ENCODE measurements at regions not wholly inside any gene's neighbourhood (a gene's known extent, or its start where the extent isn't known, plus 50 kb on each side); places are given as distances from the start of the nearest gene placed in this dataset.
"Not testable (repeated sequence)": the region's sequence is repeated elsewhere in the genome, so short reads cannot be mapped to it uniquely, and the experiment has no call there.

DNA sequence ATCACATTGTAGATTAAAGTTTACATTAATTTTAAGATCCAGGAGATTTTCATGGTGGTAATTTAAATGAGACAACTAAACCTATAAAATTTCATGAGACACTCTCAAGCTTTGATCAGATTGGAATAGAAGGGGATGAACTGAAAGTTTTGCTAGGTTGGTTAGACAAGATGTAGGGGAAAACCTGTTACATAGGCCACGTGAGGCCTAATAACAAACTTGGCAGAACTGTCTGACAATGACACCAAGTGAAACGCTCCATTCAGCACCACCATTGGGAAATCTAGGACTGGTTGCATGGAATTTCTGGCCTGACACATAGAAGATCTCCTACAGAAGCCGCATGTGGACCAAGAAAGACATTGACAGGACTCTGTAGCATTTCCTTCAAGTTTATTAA, 87.8 kb upstream of the SLC39A10 start:
- no peak for DNase-seq

DNA sequence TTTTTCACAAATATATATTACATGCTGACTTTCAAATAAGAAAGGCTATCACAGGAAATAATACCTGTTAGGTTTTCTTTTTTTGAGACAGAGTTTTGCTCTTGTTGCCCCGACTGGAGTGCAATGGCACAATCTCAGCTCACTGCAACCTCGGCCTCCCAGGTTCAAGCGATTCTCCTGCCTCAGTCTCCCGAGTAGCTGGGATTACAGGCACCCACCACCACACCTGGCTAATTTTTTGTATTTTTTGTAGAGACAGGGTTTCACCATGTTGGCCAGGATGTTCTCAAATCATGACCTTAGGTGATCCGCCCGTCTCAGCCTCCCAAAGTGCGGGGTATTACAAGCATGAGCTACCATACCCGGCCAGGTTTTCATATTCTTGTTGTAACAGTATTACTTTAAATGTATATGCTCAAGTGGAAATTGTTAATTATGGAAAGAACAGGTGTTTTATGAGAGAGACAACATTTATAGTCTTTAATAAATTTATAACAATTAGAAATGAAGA, 92.3 kb upstream of the SLC39A10 start:
- DNase-seq, result not testable (repeated sequence)

DNA sequence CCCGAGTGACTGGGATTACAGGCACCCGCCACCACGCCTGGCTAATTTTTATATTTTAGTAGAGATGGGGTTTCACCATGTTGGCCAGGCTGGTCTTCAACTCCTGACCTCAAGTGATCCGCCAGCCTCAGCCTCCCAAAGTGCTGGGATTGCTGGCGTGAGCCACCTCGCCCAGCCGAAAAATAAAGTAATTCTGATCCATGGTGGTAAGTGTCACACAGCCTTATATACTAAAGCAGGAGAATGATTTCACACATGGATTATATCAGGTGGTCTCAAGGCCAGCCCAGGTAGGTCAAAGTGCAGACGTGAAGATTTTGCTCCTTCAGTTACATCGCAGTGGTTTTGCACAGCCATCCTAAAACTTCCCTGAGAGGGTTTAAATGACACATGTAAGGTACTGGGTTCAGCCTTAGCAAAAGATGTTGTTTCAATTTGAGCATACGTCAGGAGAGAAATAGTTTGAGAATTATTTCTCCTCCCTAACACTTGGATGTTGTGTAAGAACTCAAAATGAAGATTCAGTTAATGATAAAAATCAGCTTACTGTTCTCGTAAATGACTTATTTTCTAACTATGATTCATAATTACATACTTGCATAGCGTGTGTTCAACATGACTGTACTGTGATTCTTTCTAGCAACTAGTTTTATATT, 93.0 kb upstream of the SLC39A10 start:
- no peak for DNase-seq

DNA sequence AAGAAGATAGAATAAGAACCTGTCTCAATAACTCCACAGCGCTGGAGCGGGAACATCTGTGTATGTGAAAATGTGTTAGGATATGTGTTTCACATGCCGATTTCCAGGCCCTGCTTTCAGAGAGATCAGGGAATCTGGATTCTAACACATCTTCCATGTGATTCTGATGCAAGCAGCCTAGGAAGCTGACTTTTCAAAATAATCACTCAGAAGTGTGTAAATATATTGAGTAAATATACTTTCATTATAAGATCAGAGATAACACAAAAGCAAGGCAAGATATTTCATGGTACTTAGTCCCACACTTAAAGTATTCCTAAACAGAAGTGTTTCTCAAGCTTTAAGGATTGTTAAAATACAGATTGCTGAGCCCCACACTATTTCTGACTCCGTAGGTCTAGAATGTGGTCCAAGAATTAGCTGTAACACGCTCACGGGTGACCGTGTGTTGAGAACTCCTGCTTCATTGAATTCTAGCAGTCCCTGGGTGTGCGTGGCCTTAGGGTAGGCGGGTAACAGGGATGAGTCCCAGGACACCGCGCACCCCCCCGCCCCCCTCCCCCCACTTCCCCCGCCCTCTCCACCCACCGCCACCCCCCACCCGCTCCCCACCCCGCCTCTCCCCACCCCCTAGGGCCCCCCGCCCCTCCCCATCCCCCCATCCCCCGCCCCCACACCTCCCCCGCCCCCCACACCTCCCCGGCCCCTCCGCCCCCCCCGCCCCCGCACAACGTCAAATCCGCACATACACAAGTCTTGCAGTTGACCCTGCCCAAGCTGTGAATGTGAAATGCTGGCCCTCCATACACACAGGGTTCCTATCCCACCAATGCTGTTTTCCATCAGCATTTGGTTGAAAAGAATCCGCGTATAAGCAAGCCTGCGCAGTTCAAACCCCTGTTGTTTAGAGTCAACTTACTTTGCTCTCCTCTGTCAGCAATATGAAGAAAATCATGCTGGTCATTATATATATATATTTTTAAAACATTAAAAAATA, 94.2 kb upstream of the SLC39A10 start:
- no peak for DNase-seq

DNA sequence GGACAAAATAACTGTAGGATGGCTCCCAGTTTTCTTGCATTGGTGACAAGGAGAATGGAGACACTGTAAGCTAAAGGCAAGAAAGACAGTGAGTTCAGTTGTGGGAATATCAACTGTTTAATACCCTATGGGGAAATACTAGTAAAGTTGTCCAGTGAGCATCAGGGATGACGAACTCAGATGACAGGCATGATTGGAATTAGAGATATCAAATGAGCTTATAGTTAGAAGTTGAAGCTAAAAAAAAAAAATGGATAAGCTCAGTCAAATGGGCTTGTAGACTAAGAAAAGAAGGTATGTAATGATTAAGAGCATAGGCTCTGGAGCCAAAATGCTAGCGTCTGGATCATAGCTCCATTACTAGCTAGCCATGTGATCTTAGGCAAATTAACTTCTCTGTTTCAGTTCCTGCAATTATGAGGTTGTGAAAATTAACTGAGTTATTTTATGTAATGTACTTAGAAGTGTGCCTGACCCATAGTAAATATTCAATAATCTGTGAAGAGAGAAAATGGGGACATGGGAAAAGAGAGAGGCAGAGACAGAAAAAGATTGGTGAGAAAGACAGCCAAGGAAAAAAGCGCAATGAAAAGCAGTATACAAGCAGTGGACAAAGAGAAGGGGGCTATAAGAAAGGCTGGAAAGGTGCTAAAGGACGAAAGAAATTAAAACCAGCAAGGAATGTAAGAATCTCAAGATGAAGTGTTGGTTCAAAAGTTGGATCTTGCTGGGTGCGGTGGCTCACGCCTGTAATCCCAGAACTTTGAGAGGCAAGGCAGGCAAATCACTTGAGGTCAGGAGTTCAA, 95.7 kb upstream of the SLC39A10 start:
- no peak for DNase-seq

DNA sequence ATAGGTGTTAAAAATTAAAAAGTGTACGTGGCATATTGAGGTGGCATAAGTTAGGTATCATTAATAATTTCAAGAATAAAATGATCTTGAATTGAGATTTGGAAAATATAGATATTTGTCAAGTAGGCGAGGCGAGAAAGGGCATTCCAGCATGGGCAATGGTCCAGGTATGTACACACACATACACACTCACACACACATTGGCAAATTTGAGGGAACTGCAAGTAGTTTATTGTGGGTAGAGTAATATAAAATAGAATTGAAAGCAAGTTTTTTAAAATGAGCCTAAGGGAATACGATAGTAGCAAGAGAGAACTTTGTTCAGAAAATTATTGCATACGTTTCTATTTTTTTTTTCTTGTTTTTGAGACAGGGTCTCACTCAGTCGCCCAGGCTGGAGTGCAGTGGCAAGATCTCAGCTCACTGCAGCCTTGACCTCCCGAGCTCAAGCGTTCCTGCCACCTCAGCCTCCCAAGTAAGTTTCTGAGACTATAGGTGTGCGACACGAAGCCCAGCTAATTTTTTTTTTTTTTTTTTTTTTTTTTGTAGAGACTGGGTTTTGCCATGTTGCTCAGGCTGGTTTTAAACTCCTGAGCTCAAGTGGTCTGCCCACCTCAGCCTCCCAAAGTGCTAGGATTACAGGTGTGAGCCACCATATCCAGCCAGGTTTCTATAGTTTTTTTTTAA, 96.7 kb upstream of the SLC39A10 start:
- no peak for DNase-seq

DNA sequence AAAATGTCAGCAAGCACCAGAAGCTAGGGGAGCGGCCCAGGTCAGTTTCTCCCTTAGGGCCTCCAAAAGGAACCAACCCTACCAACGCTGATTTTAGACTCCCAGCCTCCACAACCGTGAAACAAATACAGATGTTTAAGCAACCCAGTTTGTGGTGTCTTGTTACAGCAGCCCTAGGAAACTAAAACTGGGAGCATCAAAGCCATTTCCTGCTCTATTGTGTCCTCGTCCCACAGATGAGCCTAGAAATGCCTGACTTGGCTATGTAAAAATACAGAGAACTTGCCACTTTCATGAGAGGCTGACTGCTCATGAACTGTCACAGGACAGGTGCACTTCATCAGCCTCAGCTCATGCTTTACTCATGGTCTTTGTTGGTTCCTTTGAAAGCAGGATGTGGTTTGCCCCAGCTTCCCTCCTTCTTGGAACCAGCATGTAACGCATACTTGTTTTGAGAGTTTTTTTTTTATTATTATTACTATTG, 97.6 kb upstream of the SLC39A10 start:
- peak; percentile 55 for DNase-seq

DNA sequence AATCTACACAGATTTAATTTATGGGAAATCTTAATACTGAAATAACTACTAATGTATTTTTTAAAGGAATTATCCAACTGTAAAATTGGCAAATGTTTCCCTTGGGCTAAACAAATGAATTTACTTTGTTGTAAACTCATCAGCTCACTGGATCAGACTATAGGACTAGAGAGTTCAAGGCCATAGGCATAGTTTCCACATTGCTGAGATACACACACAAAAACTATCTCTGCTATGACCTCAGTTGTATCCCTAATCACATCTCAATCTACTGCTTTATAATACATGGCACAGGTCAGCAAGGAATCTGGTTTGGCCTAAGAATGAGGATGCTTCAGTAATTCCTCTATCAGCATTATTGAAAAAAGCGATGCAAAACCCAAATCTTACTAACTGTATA, 101.1 kb upstream of the SLC39A10 start:
- no peak for DNase-seq

DNA sequence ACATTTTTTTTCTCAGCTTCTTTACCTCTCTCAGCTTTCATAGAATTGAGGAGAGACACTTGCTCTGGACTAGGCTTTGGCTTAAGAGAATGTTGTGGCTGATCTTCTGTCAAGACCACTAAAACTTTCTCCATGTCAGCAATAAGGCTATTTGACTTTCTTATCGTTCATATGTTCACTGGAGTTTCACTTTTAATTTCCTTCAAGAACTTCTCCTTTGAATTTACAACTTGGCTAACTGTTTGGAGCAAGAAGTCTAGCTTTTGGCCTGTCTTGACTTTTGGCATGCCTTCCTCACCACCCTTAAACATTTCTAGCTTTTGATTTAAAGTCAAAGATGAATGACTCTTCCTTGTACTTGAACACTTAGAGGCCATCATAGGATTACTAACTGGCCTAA, 104.4 kb upstream of the SLC39A10 start:
- no peak for DNase-seq

DNA sequence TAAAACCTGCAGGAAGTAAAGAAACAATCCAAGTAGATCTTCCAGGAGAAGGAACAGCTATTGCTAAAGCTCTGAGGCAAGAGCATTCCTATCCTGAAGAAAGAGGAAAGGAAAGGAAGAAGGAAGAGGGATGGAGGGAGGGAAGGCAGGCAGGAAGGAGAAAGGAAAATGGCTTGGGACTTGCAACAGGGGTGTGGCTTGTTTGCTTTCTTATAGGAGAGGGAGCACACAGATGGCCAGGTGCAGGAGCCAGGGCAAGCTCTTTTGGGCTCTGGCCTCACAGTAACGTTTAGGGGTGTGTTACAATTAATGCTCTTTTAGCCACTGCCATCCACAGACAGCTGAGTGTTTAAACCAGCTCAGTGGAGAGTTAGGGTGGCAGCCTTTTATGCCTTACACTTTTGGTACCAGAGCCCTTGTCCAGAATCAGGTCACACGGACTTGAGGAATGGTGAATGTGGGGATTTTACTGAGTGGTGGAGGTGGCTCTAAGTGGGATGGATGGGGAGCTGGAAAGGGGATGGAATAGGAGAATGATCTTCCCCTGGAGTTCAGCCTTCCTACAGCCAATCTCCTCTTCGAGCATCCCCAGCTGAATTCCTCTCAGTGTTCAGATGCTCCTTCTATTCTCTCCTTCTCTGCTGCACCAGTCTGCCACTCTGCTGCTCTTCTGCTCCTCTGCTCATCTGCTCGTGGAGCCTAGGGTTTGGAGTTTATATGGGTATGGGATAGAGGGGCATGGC, 108.7 kb upstream of the SLC39A10 start:
- DNase-seq, result no peak

DNA sequence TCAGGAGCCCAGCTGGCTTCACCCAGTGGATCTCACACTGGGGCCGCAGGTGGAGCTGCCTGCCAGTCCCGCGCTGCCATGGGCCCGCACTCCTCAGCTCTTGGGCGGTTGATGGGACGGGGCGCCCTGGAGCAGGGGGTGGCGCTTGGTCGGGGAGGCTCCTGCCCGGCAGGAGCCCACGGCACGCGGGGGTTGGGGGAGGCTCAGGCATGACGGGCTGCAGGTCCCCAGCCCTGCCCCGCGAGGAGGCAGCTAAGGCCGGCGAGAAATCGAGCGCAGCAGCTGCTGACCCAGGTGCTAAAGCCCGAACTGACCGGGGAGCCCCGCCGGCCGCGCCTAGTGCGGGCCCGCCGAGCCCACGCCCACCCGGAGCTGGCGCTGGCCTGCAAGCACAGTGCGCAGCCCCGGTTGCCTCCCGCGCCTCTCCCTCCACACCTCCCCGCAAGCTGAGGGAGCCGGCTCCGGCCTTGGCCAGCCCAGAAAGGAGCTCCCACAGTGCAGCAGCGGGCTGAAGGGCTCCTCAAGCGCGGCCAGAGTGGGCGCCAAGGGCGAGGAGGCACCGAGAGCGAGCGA, 109.7 kb upstream of the SLC39A10 start:
- not testable (repeated sequence) for DNase-seq

DNA sequence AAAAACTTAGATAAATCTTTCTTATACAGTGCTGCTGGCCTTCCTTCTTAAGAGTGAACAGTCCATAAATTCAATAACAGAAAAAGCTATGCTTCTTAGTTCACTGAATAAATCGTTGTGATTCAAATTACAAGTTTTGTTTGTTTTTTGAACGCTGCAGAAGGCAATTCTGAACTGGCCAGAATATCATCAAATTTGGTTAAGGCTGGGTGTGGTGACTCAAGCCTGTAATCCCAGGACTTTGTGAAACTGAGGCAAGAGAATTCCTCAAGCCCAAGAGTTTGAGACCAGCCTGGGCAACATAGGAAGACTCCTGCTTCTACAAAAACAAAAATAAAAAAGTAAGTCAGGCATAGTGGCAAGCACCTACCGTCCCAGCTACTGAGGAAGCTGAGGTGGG, 111.2 kb upstream of the SLC39A10 start:
- no peak for DNase-seq

DNA sequence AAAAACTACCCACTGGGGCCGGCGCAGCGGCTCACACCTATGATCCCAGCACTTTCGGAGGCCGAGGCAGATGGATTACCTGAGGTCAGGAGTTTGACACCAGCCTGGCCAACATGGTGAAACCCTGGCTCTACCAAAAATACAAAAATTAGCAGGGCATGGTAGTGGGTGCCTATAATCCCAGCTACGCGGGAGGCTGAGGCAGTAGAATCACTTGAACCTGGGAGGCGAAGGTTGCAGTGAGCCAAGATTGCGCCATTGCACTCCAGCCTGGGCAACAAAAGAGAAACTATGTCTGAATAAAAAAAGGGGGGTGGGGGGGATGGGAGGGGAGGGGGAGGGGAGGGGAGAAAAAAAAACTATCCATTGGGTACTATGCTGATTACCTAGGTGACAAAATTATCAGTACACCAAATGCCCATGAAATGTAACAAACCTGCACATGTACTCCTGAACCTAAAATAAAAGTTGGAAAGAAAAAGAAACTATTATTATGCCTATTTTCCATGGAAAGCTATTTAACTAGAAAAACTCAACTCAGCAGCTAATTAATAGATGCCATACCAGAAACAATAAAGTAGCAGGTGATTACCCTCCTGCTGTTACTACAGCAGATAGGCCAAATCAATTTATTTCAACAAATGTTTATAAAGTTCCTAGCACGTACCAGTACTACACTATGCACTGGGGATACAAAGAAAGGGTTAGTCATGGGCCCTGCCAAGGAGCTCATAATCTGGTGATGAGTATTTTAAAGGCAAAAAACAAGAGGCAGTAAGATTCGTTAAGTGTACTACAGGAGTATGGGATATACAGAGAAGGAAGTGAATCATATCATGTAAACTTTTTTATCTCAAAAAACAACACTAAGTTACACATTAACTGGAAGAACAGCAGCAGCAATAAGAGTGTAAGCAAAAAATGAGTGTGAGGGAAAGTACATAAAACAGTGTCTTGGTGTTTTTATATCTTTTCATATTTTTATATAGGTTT, 112.8 kb upstream of the SLC39A10 start:
- DNase-seq, result no peak

DNA sequence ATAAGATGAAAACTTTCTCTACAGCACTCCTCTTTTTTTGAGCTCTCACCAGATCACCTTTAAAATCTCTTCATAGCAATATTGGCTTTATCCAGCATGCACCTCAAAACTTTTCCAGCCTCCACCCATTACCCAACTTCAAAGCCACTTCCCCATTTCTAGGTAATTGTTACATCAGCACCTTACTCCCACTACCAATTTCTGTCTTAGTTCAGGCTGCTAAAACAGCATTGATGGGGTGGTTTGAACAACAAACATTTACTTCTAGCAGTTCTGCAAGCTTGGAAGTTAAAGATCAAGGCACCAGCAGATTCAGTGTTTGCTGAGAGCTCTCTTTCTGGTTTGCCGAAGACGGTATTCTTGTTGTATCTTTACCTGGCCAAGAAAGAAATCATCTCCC, 114.0 kb upstream of the SLC39A10 start:
- DNase-seq, result no peak

DNA sequence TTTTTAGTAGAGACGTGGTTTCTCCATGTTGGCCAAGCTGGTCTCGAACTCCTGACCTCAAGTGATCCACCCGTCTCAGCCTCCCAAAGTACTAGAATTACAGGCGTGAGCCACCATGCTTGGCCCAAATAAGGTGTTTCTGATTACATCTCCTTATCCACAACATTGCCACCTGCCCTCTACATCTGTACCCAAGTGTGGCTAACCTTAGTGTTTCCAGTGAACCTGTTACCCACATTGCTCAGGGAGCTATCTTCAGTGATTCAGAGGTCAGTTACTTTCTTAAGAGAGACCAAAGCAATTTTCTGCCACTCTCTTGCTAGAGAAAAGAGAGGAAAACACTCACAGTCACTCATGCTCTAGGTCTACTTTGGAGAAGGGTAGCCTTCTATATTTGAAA, 115.0 kb upstream of the SLC39A10 start:
- DNase-seq, result no peak

DNA sequence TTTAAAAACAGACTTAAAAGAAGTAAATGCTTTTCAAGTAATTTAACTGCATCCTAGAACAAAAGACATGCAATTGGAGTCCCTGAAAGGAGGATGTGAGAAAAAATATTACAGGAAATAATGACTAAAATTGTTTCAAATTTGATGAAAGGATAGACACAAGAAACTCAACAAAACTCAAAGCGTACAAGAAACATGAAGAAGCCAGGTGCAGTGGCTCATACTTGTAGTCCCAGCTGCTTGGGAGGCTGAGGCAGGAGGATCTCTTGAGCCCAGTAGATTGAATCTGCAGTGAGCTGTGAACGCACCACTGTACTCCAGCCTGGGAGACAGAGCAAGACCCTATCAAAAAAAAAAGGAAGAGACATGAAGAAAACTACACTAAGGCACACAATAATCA, 118.1 kb upstream of the SLC39A10 start:
- DNase-seq, result no peak

DNA sequence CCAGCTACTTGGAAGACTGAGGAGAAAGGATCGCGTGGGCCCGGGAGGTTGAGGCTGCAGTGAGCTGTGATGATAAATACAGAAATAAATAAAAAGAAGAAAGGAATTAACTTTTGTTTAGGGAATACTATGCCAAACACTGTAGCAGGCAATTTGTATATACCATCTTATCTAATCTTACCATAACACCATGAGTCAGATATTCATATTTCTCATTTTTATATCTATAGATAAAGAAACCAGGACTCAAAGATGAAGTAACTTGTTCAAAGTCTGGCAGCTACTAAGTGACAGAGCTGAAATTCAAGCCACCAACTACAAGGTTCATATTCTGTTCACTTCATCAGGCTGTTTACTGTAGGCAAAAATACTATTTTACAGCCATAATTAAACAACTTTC, 119.2 kb upstream of the SLC39A10 start:
- no peak for DNase-seq

DNA sequence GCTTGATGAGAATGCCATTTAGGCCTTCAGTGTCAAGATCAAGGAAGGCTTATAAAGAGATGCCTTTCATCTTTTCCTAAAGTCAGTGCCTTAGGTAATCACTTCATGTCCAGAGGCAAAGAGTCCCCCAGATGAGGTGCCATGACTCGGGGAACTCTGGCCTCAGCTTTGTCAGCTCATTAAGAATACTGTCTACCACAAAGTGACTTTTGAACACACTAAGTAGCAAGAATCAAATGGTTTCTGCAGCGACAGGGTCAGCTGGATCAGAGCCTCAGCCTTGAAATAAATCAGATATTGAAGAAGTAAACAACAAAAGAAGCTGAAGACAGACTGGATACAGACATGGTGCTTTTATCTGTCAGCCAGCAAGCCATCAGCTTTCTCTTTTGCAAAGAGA, 120.1 kb upstream of the SLC39A10 start:
- DNase-seq, result no peak

DNA sequence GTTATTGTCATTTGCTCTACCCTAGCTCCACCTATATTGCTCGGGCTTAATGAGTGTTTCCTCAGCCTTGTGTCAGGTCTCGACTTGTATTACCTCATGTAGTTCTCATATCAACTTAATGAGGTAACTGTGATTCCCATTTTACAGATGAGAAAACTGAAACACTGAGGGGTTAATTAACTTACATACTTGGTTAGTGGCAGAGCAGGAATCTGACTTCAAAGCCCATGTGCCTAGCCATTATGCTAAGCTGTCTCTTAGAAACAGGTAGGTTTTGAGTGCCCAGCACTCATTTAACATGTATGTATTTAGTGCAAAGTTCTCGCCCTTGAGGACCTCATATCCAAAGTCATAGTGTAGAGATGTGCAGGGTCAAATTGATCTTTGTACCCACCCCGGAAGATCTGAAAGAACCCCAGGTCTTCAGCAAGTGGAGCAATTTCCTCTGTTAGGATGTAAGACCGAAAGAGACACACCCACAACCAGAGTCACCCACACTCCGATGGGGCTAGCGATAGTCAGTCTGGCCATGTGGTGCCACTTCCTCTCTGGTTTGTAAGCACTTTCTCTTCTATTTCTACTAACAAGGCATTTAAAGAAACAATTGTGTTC, 121.0 kb upstream of the SLC39A10 start:
- DNase-seq, result peak; percentile 52

DNA sequence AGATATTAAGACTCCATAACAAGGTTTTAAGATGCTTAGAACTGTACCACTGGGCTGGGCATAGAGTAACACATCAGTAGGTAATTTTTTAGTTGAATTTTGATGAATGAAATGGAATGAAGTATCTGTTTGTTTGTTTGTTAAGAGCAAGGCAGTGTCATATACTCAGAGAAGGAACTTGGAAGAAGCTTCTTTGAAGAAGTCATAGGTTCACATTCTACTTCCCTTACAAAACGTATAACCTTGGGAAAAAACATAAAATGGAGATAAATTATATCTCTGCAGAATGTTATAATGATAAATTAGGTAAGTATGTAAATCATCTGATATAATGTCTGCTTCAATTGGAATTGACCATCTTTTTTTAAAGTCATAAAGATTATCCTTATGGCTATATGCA, 122.1 kb upstream of the SLC39A10 start:
- DNase-seq, result no peak

Data from stimulated activated CD4-positive, alpha-beta T cell treated with anti-CD3 and anti-CD28 coated beads, Interleukin-4, amount 100 ng/mL, for 1 hour (primary cell).